DND-41 (cell line): ENCODE measurements at regions not wholly inside any gene's neighbourhood (a gene's known extent, or its start where the extent isn't known, plus 50 kb on each side); places are given as distances from the start of the nearest gene placed in this dataset.

Experiments
- ATAC-seq: fragments of 200-7000 bp; cut with Tn5 transposase; 3 replicates; pipeline ENCODE4 v1.9.1; 2021; ENCODE audit warnings: low read depth; ENCODE audit not compliant: insufficient read depth
- DNase-seq: peaks from one replicate; pipeline ENCODE4 v3.0.0-alpha.2; 2020
- H2AFZ ChIP-seq: 2 replicates; pipeline ENCODE4 v1.6.0; 2012; ENCODE audit warnings: low read depth, low read length
- H3K27ac ChIP-seq: 2 replicates; pipeline ENCODE4 v1.5.1; 2012; ENCODE audit warnings: low read length, inconsistent platforms
- H3K27me3 ChIP-seq: fragments of 200-600 bp; sonication (generic); 2 replicates; pipeline ENCODE4 v1.6.0; 2012; ENCODE audit warnings: low read length, mild to moderate bottlenecking, inconsistent platforms; ENCODE audit not compliant: insufficient read depth, poor library complexity
- H3K36me3 ChIP-seq: 2 replicates; pipeline ENCODE4 v1.5.1; 2012; ENCODE audit warnings: low read length, inconsistent platforms; ENCODE audit not compliant: insufficient read depth
- H3K4me1 ChIP-seq: 2 replicates; pipeline ENCODE4 v1.5.1; 2012; ENCODE audit warnings: mild to moderate bottlenecking, low read length; ENCODE audit not compliant: insufficient read depth
- H3K4me2 ChIP-seq: 2 replicates; pipeline ENCODE4 v1.6.0; 2012; ENCODE audit warnings: mild to moderate bottlenecking, moderate library complexity, low read length, inconsistent platforms; ENCODE audit not compliant: insufficient read depth
- H3K4me3 ChIP-seq, 2 experiments: fragments of 200-600 bp in 1 of 2; shearing (Covaris generic) in 1 of 2; 2 replicates each; pipeline ENCODE4 v1.5.1; 2012 to 2016; ENCODE audit warnings: inconsistent platforms in 2 of 2, low read length in 2 of 2, mild to moderate bottlenecking in 2 of 2, low read depth in 1 of 2, moderate library complexity in 1 of 2
- H3K79me2 ChIP-seq: 2 replicates; pipeline ENCODE4 v1.6.0; 2012; ENCODE audit warnings: low read length, inconsistent platforms; ENCODE audit not compliant: insufficient read depth
- H3K9ac ChIP-seq: 2 replicates; pipeline ENCODE4 v1.6.0; 2012; ENCODE audit warnings: low read depth, mild to moderate bottlenecking, inconsistent platforms, low read length, moderate library complexity
- H3K9me3 ChIP-seq: 2 replicates; pipeline ENCODE4 v1.5.1; 2012; ENCODE audit warnings: low read length, moderate library complexity, mild to moderate bottlenecking, inconsistent platforms; ENCODE audit not compliant: insufficient read depth, severe bottlenecking
- H4K20me1 ChIP-seq: 2 replicates; pipeline ENCODE4 v1.6.0; 2012; ENCODE audit warnings: low read length; ENCODE audit not compliant: insufficient read depth
- CTCF ChIP-seq: IDR thresholded peaks from 2 replicates; pipeline ENCODE4 v1.5.1; 2012; ENCODE audit warnings: borderline replicate concordance, low read length, moderate library complexity, mild to moderate bottlenecking; ENCODE audit not compliant: poor library complexity, severe bottlenecking; ENCODE audit errors: extremely low read depth
- EZH2 ChIP-seq: IDR thresholded peaks from 3 replicates; pipeline ENCODE4 v1.6.1; 2012; ENCODE audit warnings: borderline replicate concordance, low read depth, mild to moderate bottlenecking, moderate library complexity, low read length, inconsistent platforms; ENCODE audit not compliant: severe bottlenecking

DNA sequence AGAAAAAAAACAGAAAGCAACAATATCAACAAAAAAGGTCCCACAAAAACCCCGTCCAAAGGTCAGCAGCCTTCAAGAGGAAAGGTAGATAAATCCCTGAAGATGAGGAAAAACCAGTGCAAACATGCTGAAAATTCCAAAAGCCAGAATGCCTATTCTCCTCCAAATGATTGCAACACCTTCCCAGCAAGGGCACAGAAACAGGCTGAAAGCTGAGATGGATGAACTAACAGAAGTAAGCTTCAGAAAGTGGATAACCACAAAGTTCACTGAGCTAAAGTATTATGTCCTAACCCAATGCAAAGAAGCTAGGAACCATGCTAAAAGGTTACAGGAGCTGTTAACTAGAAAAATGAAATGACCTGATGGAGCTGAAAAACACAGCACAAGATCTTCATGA, 226.4 kb upstream of the DSEL start:
- DNase-seq (no peak), ATAC-seq (no peak)

GRCh38 chr18:67742525-67742924, 226.0 kb upstream of the DSEL start:
- Histone ChIP-seq H3K27ac (no peak overlapping the region), H2AFZ (no peak overlapping the region), H3K79me2 (no peaks in the 10 kb centered on the region), H4K20me1 (no peaks in the 10 kb centered on the region), H3K36me3 (no peaks in the 10 kb centered on the region), H3K27me3 (no peaks in the 10 kb centered on the region), H3K4me1 (no peaks in the 10 kb centered on the region), H3K9me3 (peaks cover 18% of the 10 kb centered on the region), H3K9ac (no peak overlapping the region), H3K4me2 (no peak overlapping the region), H3K4me3 (no peak overlapping the region)
- ATAC-seq, result no peak
- no peak for DNase-seq
- TF ChIP-seq CTCF (no peak), EZH2 (no peak)

More for the DNA sequence above, 226.4 kb upstream of the DSEL start:
- no peaks in the 10 kb centered on the region for H3K36me3 ChIP-seq
- no peak for TF ChIP-seq EZH2
- TF ChIP-seq CTCF, result no peak
- H3K4me3 ChIP-seq, result no peak overlapping the region
- H3K27me3 ChIP-seq, result no peaks in the 10 kb centered on the region
- no peak overlapping the region for H3K27ac ChIP-seq
- peaks cover 18% of the 10 kb centered on the region for H3K9me3 ChIP-seq
- H3K4me2 ChIP-seq, result no peak overlapping the region
- H2AFZ ChIP-seq, result no peak overlapping the region
- no peaks in the 10 kb centered on the region for H4K20me1 ChIP-seq
- no peaks in the 10 kb centered on the region for H3K79me2 ChIP-seq
- H3K4me1 ChIP-seq, result no peaks in the 10 kb centered on the region
- H3K9ac ChIP-seq, result no peak overlapping the region

DNA sequence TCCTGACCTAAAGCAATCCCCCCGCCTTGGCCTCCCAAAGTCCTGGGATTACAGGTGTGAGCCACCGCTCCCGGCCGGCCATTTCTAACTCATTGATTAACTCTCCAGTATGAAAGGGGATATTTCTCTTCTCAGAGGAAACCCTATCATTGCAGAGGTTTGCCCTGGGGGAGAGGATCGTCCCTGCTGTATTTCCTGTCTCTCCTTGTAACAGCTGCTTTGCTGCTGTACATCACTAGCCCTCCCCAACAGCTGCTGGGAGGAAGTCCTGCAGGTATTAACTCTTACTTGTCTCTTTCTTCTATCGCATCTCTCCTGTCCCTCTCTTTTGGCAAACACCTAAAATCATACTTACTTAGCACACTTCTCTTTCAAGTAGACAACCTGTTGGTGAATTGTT, 219.0 kb upstream of the DSEL start:
- Histone ChIP-seq H3K4me1 (no peaks in the 10 kb centered on the region), H3K27me3 (no peaks in the 10 kb centered on the region), H3K36me3 (no peaks in the 10 kb centered on the region), H3K9ac (no peak overlapping the region), H3K27ac (no peak overlapping the region), H2AFZ (no peak overlapping the region), H3K9me3 (peaks cover under 1% of the 10 kb centered on the region), H3K79me2 (no peaks in the 10 kb centered on the region), H3K4me3 (no peak overlapping the region), H4K20me1 (no peaks in the 10 kb centered on the region), H3K4me2 (no peak overlapping the region)
- DNase-seq (no peak), ATAC-seq (no peak)
- no peak for TF ChIP-seq EZH2

GRCh38 chr18:67733088-67733487, 216.6 kb upstream of the DSEL start:
- Histone ChIP-seq H3K27me3 (no peaks in the 10 kb centered on the region), H3K79me2 (no peaks in the 10 kb centered on the region), H3K27ac (no peak overlapping the region), H4K20me1 (no peaks in the 10 kb centered on the region), H3K9me3 (no peaks in the 10 kb centered on the region), H3K36me3 (no peaks in the 10 kb centered on the region), H3K4me2 (no peak overlapping the region), H2AFZ (no peak overlapping the region), H3K9ac (no peak overlapping the region), H3K4me1 (no peaks in the 10 kb centered on the region), H3K4me3 (no peak overlapping the region)
- no peak for ATAC-seq
- no peak for TF ChIP-seq EZH2
- TF ChIP-seq CTCF, result no peak
- DNase-seq, result no peak
